K562 (cell line): ENCODE measurements at regions not wholly inside any gene's neighbourhood (a gene's known extent, or its start where the extent isn't known, plus 50 kb on each side); places are given as distances from the start of the nearest gene placed in this dataset.

Source experiments
- ARNT ChIP-seq, 2 experiments: fragments of 450-650 bp; IDR thresholded peaks; 2 replicates each; pipeline ENCODE4 v1.6.1; 2016; ENCODE audit warnings: mild to moderate bottlenecking in 1 of 2
- CXXC5 ChIP-seq: fragments of 250-450 bp; sonication (Bioruptor Pico); IDR thresholded peaks from 2 replicates; pipeline ENCODE4 v1.8.0; 2022; ENCODE audit warnings: inconsistent platforms, mild to moderate bottlenecking, moderate library complexity
- HCFC1 ChIP-seq: IDR thresholded peaks from 2 replicates; pipeline ENCODE4 v1.6.1; 2012; ENCODE audit warnings: low read depth, low read length, improper control_type of control experiment
- HNRNPLL ChIP-seq: fragments of 200-400 bp; formaldehyde crosslinking; IDR thresholded peaks from 2 replicates; pipeline ENCODE4 v1.6.1; 2017; ENCODE audit warnings: low read length, low read depth, mild to moderate bottlenecking; ENCODE audit not compliant: poor library complexity, severe bottlenecking
- KHSRP ChIP-seq: fragments of 450-650 bp; IDR thresholded peaks from 2 replicates; pipeline ENCODE4 v1.6.1; 2017
- MAFK ChIP-seq: IDR thresholded peaks from 2 replicates; pipeline ENCODE4 v1.6.1; 2011; ENCODE audit warnings: low read length, improper control_type of control experiment
- MAZ ChIP-seq, 2 experiments: fragments of 450-650 bp in 1 of 2; sonication (generic) in 1 of 2; formaldehyde crosslinking; IDR thresholded peaks in 1 of 2; conservative IDR thresholded peaks in 1 of 2; 2 replicates each; pipeline versions ENCODE4 v1.4.0 to v1.5.0; 2020; ENCODE audit warnings: mild to moderate bottlenecking in 1 of 2, missing genetic modification reagents in 1 of 2
- NFATC3 ChIP-seq: fragments of 450-650 bp; IDR thresholded peaks from 2 replicates; pipeline ENCODE4 v1.6.1; 2017; ENCODE audit warnings: mild to moderate bottlenecking
- NFYB ChIP-seq: IDR thresholded peaks from 2 replicates; pipeline ENCODE4 v1.6.1; 2011; ENCODE audit warnings: mild to moderate bottlenecking, moderate library complexity; ENCODE audit not compliant: insufficient read length; ENCODE audit errors: extremely low read depth
- NR2C1 ChIP-seq, 2 experiments: fragments of 450-650 bp; IDR thresholded peaks; 2 replicates each; pipeline ENCODE4 v1.6.1; 2017; ENCODE audit warnings: mild to moderate bottlenecking in 2 of 2, antibody characterized with exemption in 1 of 2, inconsistent platforms in 1 of 2, missing compliant biosample characterization in 1 of 2, missing genetic modification characterization in 1 of 2
- RAD51 ChIP-seq: fragments of 450-650 bp; IDR thresholded peaks from 2 replicates; pipeline ENCODE4 v1.7.1; 2016; ENCODE audit warnings: low read depth, mild to moderate bottlenecking, borderline replicate concordance
- RFX1 ChIP-seq: fragments of 450-650 bp; IDR thresholded peaks from 2 replicates; pipeline ENCODE4 v1.6.1; 2016; ENCODE audit warnings: mild to moderate bottlenecking, moderate library complexity
- RUNX1 ChIP-seq: sonication (generic); IDR thresholded peaks from 2 replicates; pipeline ENCODE4 v1.6.1; 2016; ENCODE audit warnings: antibody characterized with exemption, low read depth
- U2AF1 ChIP-seq: fragments of 200-400 bp; formaldehyde crosslinking; optimal IDR thresholded peaks from 2 replicates; pipeline ENCODE3; 2017; ENCODE audit warnings: mild to moderate bottlenecking, low read depth, low read length, moderate library complexity
- ZBTB1 ChIP-seq: sonication (generic); formaldehyde crosslinking; IDR thresholded peaks from 2 replicates; pipeline ENCODE4 v1.8.1; 2023; ENCODE audit warnings: missing genetic modification reagents, low read depth, mild to moderate bottlenecking, borderline replicate concordance
- ZBTB17 ChIP-seq: fragments of 450-650 bp; formaldehyde crosslinking; IDR thresholded peaks from 2 replicates; pipeline ENCODE4 v1.4.0; 2020; ENCODE audit warnings: mild to moderate bottlenecking
- ZFX ChIP-seq: sonication (generic); formaldehyde crosslinking; IDR thresholded peaks from 2 replicates; pipeline ENCODE4 v1.8.0; 2022; ENCODE audit warnings: mild to moderate bottlenecking, missing genetic modification reagents, moderate library complexity
- TF ChIP-seq, protein P1 (sequence below), 2 experiments: IDR thresholded peaks in 1 of 2; conservative IDR thresholded peaks in 1 of 2; 2 replicates each; pipeline ENCODE4 v1.6.1; 2016; ENCODE audit warnings: low read depth in 2 of 2, mild to moderate bottlenecking in 1 of 2, missing compliant biosample characterization in 1 of 2, missing genetic modification characterization in 1 of 2, moderate library complexity in 1 of 2
- TF ChIP-seq, protein P2 (sequence below): fragments of 450-650 bp; formaldehyde crosslinking; IDR thresholded peaks from 2 replicates; pipeline ENCODE4 v1.4.0; 2022; ENCODE audit warnings: mild to moderate bottlenecking, moderate library complexity
- TF ChIP-seq, protein P3 (sequence below): fragments of 450-650 bp; IDR thresholded peaks from 2 replicates; pipeline ENCODE4 v1.6.1; 2017; ENCODE audit warnings: antibody characterized with exemption, mild to moderate bottlenecking
- TF ChIP-seq, protein P4 (sequence below): fragments of 250-450 bp; sonication (Bioruptor Pico); IDR thresholded peaks from 2 replicates; pipeline ENCODE4 v1.8.0; 2022; ENCODE audit warnings: inconsistent platforms, mild to moderate bottlenecking, moderate library complexity, borderline replicate concordance

DNA sequence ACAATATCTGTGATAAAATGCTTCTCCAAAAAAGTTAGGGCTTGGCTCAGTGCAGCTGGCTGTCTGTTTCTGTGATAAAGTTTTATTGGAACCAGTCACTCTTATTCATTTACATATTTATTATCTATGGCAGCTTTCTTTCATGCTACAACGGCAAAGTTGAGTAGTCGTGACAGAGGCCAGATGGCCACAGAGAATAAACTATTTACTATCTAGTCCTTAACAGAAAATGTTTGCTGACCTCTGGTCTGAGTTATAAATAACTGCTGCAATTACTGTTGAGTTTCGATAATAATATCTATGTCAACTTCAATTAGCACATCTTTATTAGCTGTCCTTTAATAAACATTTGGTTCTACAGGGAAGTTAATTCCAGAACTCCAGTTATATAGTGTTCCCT lies 180.2 kb upstream of the RUNX1 start (continued):
- no peak for TF ChIP-seq MAFK
- TF ChIP-seq NFATC3, result no peak
- TF ChIP-seq ARNT (IDR thresholded peaks at IDR 0.05), result no peak
- TF ChIP-seq, protein P1, sequence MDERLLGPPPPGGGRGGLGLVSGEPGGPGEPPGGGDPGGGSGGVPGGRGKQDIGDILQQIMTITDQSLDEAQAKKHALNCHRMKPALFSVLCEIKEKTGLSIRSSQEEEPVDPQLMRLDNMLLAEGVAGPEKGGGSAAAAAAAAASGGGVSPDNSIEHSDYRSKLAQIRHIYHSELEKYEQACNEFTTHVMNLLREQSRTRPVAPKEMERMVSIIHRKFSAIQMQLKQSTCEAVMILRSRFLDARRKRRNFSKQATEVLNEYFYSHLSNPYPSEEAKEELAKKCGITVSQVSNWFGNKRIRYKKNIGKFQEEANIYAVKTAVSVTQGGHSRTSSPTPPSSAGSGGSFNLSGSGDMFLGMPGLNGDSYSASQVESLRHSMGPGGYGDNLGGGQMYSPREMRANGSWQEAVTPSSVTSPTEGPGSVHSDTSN (CRISPR knock-in tag; IDR thresholded peaks at IDR 0.05; ENCODE audit: low read depth), result no peak
- TF ChIP-seq, protein P1 (tag; conservative IDR thresholded peaks at IDR 0.05; ENCODE audit: low read depth), result peak; percentile 57; the same call in 1 of the 2 replicates
- TF ChIP-seq HNRNPLL, result no peak
- no peak for TF ChIP-seq HCFC1
- TF ChIP-seq, protein P2, sequence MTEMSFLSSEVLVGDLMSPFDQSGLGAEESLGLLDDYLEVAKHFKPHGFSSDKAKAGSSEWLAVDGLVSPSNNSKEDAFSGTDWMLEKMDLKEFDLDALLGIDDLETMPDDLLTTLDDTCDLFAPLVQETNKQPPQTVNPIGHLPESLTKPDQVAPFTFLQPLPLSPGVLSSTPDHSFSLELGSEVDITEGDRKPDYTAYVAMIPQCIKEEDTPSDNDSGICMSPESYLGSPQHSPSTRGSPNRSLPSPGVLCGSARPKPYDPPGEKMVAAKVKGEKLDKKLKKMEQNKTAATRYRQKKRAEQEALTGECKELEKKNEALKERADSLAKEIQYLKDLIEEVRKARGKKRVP (CRISPR knock-in tag), result no peak
- TF ChIP-seq, protein P3, sequence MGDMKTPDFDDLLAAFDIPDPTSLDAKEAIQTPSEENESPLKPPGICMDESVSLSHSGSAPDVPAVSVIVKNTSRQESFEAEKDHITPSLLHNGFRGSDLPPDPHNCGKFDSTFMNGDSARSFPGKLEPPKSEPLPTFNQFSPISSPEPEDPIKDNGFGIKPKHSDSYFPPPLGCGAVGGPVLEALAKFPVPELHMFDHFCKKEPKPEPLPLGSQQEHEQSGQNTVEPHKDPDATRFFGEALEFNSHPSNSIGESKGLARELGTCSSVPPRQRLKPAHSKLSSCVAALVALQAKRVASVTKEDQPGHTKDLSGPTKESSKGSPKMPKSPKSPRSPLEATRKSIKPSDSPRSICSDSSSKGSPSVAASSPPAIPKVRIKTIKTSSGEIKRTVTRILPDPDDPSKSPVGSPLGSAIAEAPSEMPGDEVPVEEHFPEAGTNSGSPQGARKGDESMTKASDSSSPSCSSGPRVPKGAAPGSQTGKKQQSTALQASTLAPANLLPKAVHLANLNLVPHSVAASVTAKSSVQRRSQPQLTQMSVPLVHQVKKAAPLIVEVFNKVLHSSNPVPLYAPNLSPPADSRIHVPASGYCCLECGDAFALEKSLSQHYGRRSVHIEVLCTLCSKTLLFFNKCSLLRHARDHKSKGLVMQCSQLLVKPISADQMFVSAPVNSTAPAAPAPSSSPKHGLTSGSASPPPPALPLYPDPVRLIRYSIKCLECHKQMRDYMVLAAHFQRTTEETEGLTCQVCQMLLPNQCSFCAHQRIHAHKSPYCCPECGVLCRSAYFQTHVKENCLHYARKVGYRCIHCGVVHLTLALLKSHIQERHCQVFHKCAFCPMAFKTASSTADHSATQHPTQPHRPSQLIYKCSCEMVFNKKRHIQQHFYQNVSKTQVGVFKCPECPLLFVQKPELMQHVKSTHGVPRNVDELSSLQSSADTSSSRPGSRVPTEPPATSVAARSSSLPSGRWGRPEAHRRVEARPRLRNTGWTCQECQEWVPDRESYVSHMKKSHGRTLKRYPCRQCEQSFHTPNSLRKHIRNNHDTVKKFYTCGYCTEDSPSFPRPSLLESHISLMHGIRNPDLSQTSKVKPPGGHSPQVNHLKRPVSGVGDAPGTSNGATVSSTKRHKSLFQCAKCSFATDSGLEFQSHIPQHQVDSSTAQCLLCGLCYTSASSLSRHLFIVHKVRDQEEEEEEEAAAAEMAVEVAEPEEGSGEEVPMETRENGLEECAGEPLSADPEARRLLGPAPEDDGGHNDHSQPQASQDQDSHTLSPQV, result no peak
- no peak; a peak in 1 of 4 replicates for TF ChIP-seq MAZ (CRISPR knock-in tag; conservative IDR thresholded peaks at IDR 0.05 in 1 of 2, IDR thresholded peaks at IDR 0.05 in 1 of 2)
- TF ChIP-seq RFX1, result no peak
- TF ChIP-seq U2AF1, result no peak
- TF ChIP-seq KHSRP, result no peak
- no peak for TF ChIP-seq NR2C1 (IDR thresholded peaks at IDR 0.05)
- no peak for TF ChIP-seq NR2C1 (tag; IDR thresholded peaks at IDR 0.05)
- TF ChIP-seq ZFX, result peak; percentile 17; the same call in 1 of the 2 replicates
- TF ChIP-seq ZBTB17 (CRISPR knock-in tag), result no peak
- TF ChIP-seq NFYB, result no peak
- no peak for TF ChIP-seq CXXC5
- no peak for TF ChIP-seq RUNX1
- no peak for TF ChIP-seq ZBTB1 (CRISPR knock-in tag)
- TF ChIP-seq RAD51, result no peak
- TF ChIP-seq, protein P4, sequence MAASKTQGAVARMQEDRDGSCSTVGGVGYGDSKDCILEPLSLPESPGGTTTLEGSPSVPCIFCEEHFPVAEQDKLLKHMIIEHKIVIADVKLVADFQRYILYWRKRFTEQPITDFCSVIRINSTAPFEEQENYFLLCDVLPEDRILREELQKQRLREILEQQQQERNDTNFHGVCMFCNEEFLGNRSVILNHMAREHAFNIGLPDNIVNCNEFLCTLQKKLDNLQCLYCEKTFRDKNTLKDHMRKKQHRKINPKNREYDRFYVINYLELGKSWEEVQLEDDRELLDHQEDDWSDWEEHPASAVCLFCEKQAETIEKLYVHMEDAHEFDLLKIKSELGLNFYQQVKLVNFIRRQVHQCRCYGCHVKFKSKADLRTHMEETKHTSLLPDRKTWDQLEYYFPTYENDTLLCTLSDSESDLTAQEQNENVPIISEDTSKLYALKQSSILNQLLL (CRISPR knock-in tag), result no peak
